Stimulated activated CD4-positive, alpha-beta T cell treated with anti-CD3 and anti-CD28 coated beads, Interleukin-2, amount 100 ng/mL, for 4 hours (primary cell): ENCODE measurements at regions not wholly inside any gene's neighbourhood (a gene's known extent, or its start where the extent isn't known, plus 50 kb on each side); places are given as distances from the start of the nearest gene placed in this dataset.

Experiments
- DNase-seq: peaks from one replicate; pipeline ENCODE4 v3.0.0-alpha.2; 2020; ENCODE audit warnings: low read depth

DNA sequence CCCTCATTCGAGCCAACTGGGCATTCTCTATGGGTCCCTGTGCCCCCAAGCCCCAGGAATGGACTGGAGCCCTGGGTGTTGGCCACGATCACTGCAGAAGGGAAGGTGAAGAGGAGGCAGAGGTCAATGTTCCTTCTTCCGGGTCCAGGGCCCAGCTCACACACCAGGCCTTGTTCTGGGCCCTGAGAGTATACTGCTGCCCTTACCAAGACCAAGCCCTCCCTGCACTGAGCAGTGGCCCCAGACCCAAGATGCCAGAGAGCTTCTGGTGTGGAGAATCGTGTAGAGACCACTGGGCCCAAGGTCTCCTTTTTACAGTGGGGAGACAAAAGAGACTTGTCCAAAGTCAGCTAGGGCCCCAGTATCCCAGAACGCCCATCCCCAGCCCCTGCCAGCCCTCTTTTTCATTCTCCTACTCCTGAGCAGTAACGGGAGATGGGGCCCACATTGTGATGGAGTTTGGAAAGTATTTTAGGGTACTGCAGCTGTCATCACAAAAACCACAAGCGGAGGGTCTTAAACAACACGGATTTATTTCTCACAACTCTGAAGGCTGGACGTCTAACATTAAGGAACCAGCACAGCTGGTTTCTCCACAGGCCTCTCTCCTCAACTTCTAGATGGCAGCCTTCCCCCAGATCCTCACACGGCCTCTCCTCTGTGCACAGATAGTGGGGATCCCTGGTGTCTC, 79.4 kb downstream of the PDGFA start:
- no peak for DNase-seq

DNA sequence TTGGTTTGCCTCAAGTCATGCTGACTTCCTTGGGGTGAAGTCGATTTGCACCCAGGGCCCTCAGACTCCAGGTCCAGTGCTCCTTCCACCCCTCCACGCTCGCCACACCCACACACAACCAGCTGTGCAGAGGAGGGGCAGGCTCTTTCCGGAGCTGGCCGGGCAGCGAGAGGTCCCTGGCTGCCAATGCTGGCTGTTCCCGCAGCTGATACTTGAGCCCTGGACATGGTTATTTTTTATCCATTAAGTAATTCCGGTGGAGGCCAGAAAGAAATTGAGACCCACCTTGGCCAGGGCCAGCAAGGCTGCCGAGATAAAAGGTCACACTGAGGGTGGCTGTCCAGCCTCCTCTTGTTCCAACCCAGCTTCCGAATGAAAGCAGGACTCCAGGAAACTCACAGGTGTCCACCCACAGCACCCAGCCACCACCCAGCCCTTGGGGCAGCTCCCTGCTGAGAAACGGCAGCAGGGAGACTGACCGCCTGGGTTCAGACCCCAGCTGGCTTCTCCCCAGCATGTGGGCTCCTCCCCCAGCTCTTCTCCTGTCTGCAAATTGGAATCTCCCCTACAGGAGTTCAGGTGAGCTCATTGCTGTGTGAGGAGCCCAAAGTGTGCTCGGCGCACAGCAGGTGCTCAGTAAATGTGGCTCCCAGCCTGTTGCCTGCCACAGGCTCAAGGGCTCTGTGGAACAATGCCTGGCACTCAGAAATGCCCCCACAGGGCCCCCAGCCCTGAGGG, 77.8 kb downstream of the PDGFA start:
- DNase-seq = no peak

DNA sequence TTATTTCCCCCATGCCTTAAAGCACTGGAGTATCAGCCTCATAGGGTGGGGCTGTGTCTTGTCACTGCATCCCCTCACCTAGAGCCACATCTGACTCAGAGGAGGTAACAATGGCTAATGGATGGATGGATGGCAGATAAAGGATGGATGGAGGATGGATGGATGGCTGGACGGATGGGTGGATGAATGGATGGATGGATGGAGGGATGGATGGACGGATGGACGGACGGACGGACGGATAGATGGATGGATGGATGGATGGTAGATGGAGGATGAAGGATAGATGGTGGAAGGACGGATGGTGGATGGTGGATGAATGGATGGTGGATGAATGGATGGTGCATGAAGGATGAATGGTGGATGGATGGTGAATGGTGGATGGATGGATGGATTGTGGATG, 77.2 kb downstream of the PDGFA start:
- DNase-seq = no peak

DNA sequence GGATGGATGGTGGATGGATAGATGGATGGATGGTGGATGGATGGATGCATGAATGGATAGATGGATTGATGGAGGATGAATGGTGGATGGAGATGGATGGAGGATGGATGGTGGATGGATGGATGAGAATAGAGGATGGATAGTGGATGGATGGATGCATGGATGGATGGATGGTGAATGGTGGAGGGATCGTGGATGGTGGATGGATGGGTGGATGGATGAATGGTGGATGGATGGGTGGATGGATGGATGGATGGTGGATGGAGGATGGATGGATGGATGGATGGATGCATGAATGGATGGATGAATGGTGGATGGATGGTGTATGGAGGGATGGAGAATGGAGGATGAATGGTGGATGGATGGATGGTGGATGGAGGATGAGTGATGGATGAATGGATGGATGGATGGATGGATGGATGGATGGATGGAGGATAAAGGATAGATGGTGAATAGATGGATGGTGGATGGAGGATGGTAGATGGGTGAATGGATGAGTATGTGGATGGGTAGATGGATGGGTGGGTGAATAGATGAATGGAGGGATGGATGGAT, 76.3 kb downstream of the PDGFA start:
- DNase-seq = no peak

DNA sequence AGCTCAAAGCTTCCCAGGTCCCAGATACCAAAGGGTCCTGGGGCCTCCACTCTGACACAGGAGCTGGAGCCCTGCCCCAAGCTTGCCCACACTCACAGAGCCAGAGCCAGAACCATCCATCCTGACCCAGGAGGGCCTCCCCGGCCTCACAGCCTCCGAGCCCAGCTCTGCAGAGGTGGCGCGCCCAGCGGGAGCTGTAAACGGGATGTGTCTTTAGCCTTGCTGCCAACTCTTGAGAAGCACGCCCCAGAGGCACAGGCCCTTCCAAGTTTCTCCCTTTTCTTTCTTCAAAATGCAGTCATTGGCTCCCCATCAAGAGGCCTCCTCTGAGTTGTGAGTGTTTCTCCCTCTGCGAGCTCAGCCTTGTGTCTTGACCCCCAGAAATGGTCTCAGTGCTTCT, 75.0 kb downstream of the PDGFA start:
- no peak for DNase-seq

DNA sequence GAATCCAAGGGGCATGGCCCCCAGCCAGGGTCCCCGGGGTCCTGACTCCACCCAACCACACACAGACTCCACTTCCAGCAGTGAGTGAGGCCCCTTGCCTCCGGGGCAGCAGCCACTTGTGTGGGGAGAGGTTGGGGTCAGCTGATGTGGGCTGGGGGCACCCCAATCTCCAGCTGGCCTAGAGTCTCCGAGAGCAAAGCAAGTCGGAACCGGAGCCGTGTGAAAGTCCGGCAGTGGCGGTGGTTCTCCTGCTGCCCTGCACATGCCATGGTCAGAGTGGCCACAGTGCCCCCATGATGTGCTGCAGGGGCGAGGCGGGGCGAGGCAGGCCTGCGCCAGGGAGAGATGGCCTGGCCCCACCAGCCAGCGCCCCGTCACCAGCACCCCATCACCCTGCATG, 74.6 kb downstream of the PDGFA start:
- no peak for DNase-seq

DNA sequence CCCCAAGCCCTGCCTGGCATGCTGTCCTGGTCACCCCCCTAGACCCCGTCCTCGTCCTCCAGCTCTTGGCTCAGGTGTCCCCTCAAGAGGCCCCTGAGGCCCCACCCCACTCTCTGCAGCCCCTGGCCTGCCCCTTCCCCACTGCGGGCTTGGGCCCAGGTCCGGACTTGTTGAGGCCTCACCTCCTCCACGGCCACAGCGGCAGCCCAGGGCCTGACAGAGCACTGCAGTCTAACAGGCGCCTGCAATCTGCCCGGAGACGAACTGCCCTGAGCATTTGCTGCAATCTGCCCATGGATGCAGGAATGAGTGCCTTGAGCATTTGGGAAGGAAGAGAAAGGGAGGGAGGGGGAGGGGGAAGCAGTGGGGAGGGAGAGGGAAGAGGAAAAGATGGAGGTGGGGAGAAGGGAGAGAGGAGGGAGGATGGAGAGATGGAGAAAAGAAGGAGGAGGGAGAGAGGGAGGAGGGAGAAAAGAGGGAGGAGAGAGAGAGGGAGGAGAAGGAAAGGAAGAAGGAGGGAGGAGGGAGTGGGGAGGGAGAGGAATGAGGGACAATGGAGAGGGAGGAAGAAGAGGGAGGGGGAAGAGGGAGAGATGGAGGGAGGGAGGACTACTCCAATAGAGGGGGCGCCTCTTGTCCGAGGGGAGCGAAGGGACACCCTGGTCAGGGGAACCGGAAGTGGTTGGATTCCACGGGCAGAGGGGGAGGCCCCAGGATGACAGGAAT, 73.9 kb downstream of the PDGFA start:
- no peak for DNase-seq

DNA sequence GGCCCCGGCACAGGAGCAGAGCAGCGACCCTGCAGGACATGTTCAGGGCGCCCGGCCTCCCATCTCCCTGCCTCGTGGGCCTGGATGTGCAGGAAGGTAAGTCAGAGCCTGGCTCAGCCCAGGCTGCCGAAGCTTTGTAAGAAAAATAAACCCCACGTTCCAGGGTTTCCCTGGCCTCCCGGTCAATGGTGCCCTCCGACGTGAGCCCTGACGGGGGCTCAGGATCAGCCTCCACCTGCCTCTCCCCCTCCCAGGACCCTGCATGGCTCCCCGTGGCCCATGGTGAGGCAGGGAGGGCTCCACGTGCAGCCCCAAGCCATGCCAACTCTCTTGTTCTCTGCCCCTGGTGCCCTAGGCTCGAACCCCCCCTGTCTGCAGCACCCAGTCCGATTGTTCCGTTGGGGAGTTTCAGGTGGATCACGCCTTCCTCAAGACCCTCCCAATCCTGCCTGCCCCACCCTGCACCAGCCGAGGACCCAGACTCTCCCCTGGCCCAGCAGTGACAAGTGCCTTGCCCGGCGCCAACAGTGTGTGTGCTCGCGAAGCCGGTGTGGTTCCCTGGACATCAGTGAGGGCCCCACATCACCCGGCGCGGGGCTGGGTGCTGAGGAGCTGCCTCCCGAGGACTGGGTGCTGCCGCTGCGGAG, 73.2 kb downstream of the PDGFA start:
- no peak for DNase-seq
